Mammary epithelial cell (primary cell): ENCODE measurements at regions not wholly inside any gene's neighbourhood (a gene's known extent, or its start where the extent isn't known, plus 50 kb on each side); places are given as distances from the start of the nearest gene placed in this dataset.
"Not testable (repeated sequence)": the region's sequence is repeated elsewhere in the genome, so short reads cannot be mapped to it uniquely, and the experiment has no call there.

Experiments
- CTCF ChIP-seq, 2 donors: IDR thresholded peaks in 1 of 2; conservative IDR thresholded peaks in 1 of 2; 2 replicates each; pipeline ENCODE4 v1.5.1; 2011 to 2012; ENCODE audit warnings: inconsistent platforms in 2 of 2, low read length in 2 of 2, mild to moderate bottlenecking in 2 of 2, control low read depth in 1 of 2, low read depth in 1 of 2; ENCODE audit not compliant: insufficient read depth in 1 of 2; ENCODE audit errors: extremely low read depth in 1 of 2
- EZH2 ChIP-seq: IDR thresholded peaks from 2 replicates; pipeline ENCODE4 v1.6.1; 2012; ENCODE audit warnings: low read length, inconsistent platforms, borderline replicate concordance

DNA sequence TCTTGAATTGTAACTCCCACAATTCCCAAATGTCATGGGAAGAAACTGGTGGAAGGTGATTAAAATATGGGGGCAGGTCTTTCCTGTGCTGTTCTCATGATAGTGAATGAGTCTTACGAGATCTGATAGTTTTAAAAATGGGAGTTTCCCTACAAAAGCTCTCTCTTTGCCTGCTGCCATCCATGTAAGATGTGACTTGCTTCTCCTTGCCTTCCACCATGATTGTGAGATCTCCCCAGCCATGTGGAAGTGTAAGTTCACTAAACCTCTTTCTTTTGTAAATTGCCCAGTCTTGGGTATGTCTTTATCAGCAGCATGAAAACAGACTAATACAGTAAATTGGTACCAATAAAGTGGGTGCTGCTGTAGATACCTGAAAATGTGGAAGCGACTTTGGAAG, 245.0 kb downstream of the PTGER3 start:
- TF ChIP-seq CTCF (conservative IDR thresholded peaks at IDR 0.05 in 1 of 2, IDR thresholded peaks at IDR 0.05 in 1 of 2; ENCODE audit: extremely low read depth in 1 of 2, insufficient read depth in 1 of 2, low read depth in 1 of 2, low read length in 2 of 2); EZH2: not testable (repeated sequence)
